Right lobe of liver (tissue), 4 donors: ENCODE measurements at regions not wholly inside any gene's neighbourhood (a gene's known extent, or its start where the extent isn't known, plus 50 kb on each side); places are given as distances from the start of the nearest gene placed in this dataset.

Source experiments
- CTCF ChIP-seq, 4 donors: fragments of 200-600 bp in 3 of 4; fragments of 450-650 bp in 1 of 4; IDR thresholded peaks; one replicate each; pipeline versions ENCODE4 v1.5.1 to v1.8.0; 2016 to 2022; ENCODE audit warnings: antibody characterized with exemption in 4 of 4, mild to moderate bottlenecking in 2 of 4
- POLR2A ChIP-seq: fragments of 450-650 bp; IDR thresholded peaks from one replicate; pipeline ENCODE4 v1.6.1; 2017; ENCODE audit warnings: antibody characterized with exemption, mild to moderate bottlenecking
- donor health status: DM: no; HTN: no; CAD: no.
- donor health status: DM: no; HTN: no; CAD: no.
- donor health status: DM: no; HTN: yes; CAD: no.

GRCh38 chr4:156710365-156711192, 261.0 kb downstream of the PDGFC start:
- TF ChIP-seq CTCF (IDR thresholded peaks at IDR 0.05) (no peak), POLR2A (no peak)
